MCF 10A (cell line): ENCODE measurements at regions not wholly inside any gene's neighbourhood (a gene's known extent, or its start where the extent isn't known, plus 50 kb on each side); places are given as distances from the start of the nearest gene placed in this dataset.
A peak's percentile ranks its signal among the peaks of the same experiment; 100 is the strongest.

ENCODE experiments used
- BruUV-seq: library from RNA; stranded (reverse); fragments of 400-500 nt; replicated peaks from 2 replicates; lab custom pipeline; 2021; lab: Mats Ljungman, UMichigan
- CTCF ChIA-PET: fragments of 300-600 bp; sonication (Branson Sonifier 250); formaldehyde crosslinking; extraction: SDS; loops from one replicate; lab custom pipeline; 2021; ENCODE audit warnings: antibody characterized with exemption, inconsistent platforms; lab: Yijun Ruan, JAX
- POLR2A ChIA-PET: fragments of 300-600, 350-650 bp; sonication (Branson Sonifier 250); formaldehyde crosslinking; extraction: SDS; loops from one replicate; lab custom pipeline; 2020; ENCODE audit warnings: antibody characterized with exemption, inconsistent platforms; lab: Yijun Ruan, JAX
- DNase-seq: peaks from one replicate; pipeline ENCODE4 v3.0.0-alpha.2; 2018; ENCODE audit not compliant: unreplicated experiment
- H3K27ac Mint-ChIP-seq: one replicate; pipeline ENCODE4 v1.8.0; 2022; ENCODE audit warnings: mild to moderate bottlenecking, low read depth, mixed read lengths; ENCODE audit not compliant: unreplicated experiment
- H3K27me3 Mint-ChIP-seq: one replicate; pipeline ENCODE4 v1.8.0; 2022; ENCODE audit warnings: mixed read lengths; ENCODE audit not compliant: insufficient read depth, unreplicated experiment
- H3K36me3 Mint-ChIP-seq: one replicate; pipeline ENCODE4 v1.8.0; 2022; ENCODE audit warnings: mild to moderate bottlenecking, moderate library complexity, mixed read lengths; ENCODE audit not compliant: insufficient read depth, unreplicated experiment
- H3K4me1 Mint-ChIP-seq: one replicate; pipeline ENCODE4 v1.8.0; 2022; ENCODE audit warnings: mixed read lengths; ENCODE audit not compliant: insufficient read depth, unreplicated experiment
- H3K4me3 Mint-ChIP-seq: one replicate; pipeline ENCODE4 v1.8.0; 2022; ENCODE audit warnings: mild to moderate bottlenecking, moderate library complexity, mixed read lengths; ENCODE audit not compliant: unreplicated experiment
- H3K9me3 Mint-ChIP-seq: one replicate; pipeline ENCODE4 v1.8.0; 2022; ENCODE audit warnings: mixed read lengths; ENCODE audit not compliant: unreplicated experiment
- intact Hi-C: fragments of 100-400 bp; cut with micrococcal nuclease; formaldehyde crosslinking; loops from 2 replicates; pipeline ENCODE4 v1.14.1; 2022
- TF ChIP-seq, protein P1 (sequence below): fragments of 200-600 bp; IDR thresholded peaks from one replicate; pipeline ENCODE4 v1.8.0; 2022; ENCODE audit warnings: antibody characterized with exemption, mild to moderate bottlenecking; ENCODE audit not compliant: unreplicated experiment

DNA sequence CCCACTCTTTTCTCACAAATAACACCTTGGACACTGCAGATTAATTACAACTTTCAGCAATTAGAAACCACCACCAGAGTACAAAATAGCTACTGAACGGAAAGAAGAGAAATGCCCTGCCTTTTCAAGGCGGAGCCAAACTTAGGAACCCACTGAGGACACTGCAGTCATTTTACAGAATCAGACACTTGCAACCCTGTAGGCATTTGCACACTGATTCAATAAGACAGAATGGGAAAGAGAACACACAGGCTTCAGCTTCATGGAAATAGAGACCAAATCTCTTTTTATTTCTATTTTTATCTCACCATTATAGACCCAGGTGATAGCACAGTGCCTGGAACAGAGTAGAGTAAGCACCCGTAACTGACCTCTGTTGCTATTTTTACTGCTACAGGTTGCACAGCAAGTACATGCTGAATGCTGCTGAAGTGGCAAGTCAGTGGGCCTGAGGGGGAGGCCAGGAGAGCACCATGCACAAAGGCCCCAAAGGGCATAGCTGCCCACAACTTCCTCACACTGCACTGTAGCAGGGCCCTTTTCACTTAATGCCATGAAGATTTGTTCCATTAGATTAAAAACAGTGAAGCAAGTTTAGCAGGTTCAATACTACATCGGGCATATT is 50.7 kb upstream of the EDARADD start:
- ChIA-PET CTCF (interaction anchor here (0.6 to 1.8 kb wide), 3 partner anchors 13 to 237 kb away, joined by 3 to 7 read pairs (median 3); no protein-coding TSS in a partner anchor), POLR2A (no interaction called here)
- no peaks in the 10 kb centered on the region for H3K4me1 Mint-ChIP-seq
- DNase-seq: no peak
- TF ChIP-seq, protein P1, sequence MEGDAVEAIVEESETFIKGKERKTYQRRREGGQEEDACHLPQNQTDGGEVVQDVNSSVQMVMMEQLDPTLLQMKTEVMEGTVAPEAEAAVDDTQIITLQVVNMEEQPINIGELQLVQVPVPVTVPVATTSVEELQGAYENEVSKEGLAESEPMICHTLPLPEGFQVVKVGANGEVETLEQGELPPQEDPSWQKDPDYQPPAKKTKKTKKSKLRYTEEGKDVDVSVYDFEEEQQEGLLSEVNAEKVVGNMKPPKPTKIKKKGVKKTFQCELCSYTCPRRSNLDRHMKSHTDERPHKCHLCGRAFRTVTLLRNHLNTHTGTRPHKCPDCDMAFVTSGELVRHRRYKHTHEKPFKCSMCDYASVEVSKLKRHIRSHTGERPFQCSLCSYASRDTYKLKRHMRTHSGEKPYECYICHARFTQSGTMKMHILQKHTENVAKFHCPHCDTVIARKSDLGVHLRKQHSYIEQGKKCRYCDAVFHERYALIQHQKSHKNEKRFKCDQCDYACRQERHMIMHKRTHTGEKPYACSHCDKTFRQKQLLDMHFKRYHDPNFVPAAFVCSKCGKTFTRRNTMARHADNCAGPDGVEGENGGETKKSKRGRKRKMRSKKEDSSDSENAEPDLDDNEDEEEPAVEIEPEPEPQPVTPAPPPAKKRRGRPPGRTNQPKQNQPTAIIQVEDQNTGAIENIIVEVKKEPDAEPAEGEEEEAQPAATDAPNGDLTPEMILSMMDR: no peak
- H3K36me3 Mint-ChIP-seq: no peaks in the 10 kb centered on the region
- H3K27ac Mint-ChIP-seq: no peak overlapping the region
- BruUV-seq: no TSS peak
- no peak overlapping the region for H3K4me3 Mint-ChIP-seq
- H3K27me3 Mint-ChIP-seq: no peaks in the 10 kb centered on the region
- intact Hi-C loops: loop anchor here (10.0 kb wide), 1 partner anchor 61 kb away; no protein-coding TSS in a partner anchor
- no peaks in the 10 kb centered on the region for H3K9me3 Mint-ChIP-seq

DNA sequence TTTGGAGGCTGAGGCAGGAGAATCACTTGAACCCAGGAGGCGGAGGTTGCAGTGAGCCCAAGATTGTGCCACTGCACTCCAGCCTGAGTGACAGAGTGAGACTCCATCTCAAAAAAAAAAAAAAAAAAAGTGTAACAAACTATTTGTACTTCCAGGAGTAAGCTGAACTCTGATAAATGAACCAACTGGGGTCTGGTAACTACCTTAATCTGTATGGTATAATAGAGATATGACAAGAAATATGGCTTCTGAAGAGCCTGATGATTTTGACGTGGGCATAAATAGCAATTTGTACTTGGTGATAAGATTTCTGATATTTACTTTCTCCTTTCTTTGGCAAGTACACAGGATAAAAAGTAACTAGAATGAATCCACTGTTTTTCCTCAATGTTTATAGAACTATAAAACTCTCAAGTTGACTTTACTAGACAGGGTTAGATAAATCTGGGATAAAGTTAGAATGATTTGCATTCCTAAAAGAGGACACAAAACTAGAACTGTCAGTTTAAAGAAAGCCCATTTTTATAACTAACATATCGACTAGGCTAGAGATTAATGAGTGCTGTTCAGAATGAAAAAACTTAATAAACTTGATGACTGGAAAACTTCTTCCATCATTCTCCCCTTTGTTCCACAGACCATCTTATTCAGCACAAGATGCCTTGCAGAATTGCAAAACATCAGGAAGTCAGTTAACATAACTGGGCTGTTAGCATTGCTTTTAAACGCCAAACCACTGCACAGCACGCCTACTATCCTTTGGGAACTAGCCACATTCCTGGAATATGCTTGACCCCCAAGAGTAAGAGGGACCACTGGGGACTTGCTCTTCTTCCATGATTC is 51.5 kb upstream of the EDARADD start:
- intact Hi-C loops: loop anchor here (10.0 kb wide), 1 partner anchor 62 kb away; no protein-coding TSS in a partner anchor
- Mint-ChIP-seq H3K4me3 (no peak overlapping the region), H3K4me1 (no peaks in the 10 kb centered on the region), H3K27me3 (no peaks in the 10 kb centered on the region), H3K9me3 (no peaks in the 10 kb centered on the region), H3K27ac (no peak overlapping the region), H3K36me3 (no peaks in the 10 kb centered on the region)
- no TSS peak for BruUV-seq
- ChIA-PET POLR2A (no interaction called here), CTCF (no interaction called here)
- TF ChIP-seq, protein P1: no peak
- no peak for DNase-seq

DNA sequence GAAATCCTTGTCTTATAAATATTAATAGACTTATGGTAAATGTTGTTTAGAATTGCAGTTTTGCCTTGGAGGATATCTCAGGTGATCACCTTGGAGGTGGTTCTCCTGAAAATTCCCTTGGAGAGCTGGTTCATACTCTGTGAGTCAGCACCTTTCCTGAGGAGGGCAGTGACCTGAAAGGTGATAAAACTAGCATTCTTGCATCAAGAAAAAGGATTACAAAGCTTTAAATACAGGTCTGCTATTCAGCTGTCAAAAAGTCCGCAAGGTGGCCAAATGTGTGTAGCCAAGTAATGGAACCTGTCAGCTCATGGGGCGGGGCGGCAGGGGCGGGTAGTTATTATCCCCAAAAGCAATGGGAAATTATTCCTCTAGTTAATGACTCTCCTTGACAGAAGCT is 52.8 kb upstream of the EDARADD start:
- TF ChIP-seq, protein P1: no peak
- BruUV-seq: no TSS peak
- no peak for DNase-seq
- Mint-ChIP-seq H3K4me1 (no peaks in the 10 kb centered on the region), H3K4me3 (no peak overlapping the region), H3K36me3 (no peaks in the 10 kb centered on the region), H3K27me3 (no peaks in the 10 kb centered on the region), H3K27ac (no peak overlapping the region), H3K9me3 (no peaks in the 10 kb centered on the region)
- POLR2A ChIA-PET: interaction anchor here (1.1 kb wide), 1 partner anchor 60 kb away, joined by 3 read pairs; no protein-coding TSS in a partner anchor
- intact Hi-C loops: loop anchor here (10.0 kb wide), 1 partner anchor 64 kb away; no protein-coding TSS in a partner anchor
- CTCF ChIA-PET: interaction anchor here (0.7 to 1.1 kb wide), 2 partner anchors 9 to 237 kb away, joined by 3 read pairs; no protein-coding TSS in a partner anchor

DNA sequence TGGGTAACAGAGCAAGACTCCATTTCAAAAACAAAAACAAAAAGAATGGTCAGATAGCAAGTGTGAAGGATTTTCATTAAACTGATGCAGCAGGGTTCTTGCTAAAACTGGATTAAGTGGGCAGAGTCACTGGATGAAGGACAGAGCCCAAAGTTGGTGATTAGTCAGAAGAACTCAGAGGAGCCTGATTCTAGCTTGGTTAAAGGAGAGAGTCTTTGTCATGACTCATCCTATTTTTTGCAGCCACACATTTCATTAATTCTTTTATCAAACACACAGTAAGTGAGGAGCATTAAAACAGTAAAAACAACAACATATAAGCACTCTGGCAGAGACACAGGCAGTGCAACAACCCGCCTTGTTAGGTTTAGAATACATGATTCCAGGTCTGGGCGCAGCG is 56.0 kb upstream of the EDARADD start:
- Mint-ChIP-seq H3K27me3 (no peaks in the 10 kb centered on the region), H3K9me3 (no peaks in the 10 kb centered on the region), H3K4me3 (no peak overlapping the region), H3K36me3 (no peaks in the 10 kb centered on the region), H3K4me1 (peaks cover 6% of the 10 kb centered on the region), H3K27ac (no peak overlapping the region)
- ChIA-PET POLR2A (interaction anchor here (0.6 kb wide), 1 partner anchor 196 kb away, joined by 3 read pairs; no protein-coding TSS in a partner anchor), CTCF (interaction anchor here (0.6 to 0.9 kb wide), 4 partner anchors 17 to 538 kb away, joined by 3 to 5 read pairs (median 3); no protein-coding TSS in a partner anchor)
- TF ChIP-seq, protein P1: no peak
- peak; percentile 46 for DNase-seq
- intact Hi-C loops: no loop called here
- no TSS peak for BruUV-seq
